HG02642 (cell line): ENCODE measurements at regions not wholly inside any gene's neighbourhood (a gene's known extent, or its start where the extent isn't known, plus 50 kb on each side); places are given as distances from the start of the nearest gene placed in this dataset.

Experiments used
- ATAC-seq: cut with Tn5 transposase; IDR thresholded peaks from one replicate; pipeline ENCODE4 v1.9.1; 2021; ENCODE audit warnings: mild to moderate bottlenecking; ENCODE audit not compliant: unreplicated experiment, poor library complexity

GRCh38 chr3:1010228-1010627 lies 82.6 kb upstream of the CNTN6 start:
- no peak for ATAC-seq

DNA sequence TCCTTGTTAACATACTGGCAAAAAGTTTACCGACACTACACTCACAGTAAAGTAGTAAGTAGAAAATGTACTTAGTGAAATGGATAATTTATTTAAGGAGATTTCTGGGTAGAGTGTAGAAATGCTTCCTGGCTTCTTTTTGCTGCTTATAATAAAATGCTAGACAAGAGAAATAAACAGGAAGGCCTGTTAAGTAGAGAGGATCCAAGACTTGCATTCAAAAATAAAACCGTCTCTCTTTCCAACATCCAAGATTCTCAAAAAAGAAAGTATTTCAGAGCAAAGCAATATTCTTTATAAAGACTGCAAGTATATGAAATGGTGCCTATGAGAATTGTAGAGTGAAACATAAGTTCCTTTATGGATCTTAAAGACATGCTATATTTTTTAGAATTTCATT lies 77.0 kb upstream of the CNTN6 start:
- ATAC-seq: no peak

DNA sequence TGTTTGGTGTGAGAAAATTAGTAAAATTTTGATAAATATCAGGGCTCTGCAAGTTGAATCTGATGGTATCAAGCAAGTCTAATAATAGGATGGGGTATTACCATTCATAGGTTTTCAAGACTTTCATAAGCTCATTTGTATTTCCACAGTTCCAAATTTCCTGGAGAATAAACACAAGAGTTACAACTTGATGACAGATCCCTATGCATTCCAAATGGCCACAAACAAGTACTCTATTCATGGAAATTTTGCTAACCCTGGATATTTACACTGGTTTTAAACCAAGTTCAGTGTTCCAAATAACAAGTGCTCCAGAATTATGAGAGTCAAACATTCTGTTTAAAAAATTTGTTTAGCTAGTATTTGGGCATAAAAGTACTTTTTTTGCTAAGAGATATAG lies 75.0 kb upstream of the CNTN6 start:
- ATAC-seq: no peak

DNA sequence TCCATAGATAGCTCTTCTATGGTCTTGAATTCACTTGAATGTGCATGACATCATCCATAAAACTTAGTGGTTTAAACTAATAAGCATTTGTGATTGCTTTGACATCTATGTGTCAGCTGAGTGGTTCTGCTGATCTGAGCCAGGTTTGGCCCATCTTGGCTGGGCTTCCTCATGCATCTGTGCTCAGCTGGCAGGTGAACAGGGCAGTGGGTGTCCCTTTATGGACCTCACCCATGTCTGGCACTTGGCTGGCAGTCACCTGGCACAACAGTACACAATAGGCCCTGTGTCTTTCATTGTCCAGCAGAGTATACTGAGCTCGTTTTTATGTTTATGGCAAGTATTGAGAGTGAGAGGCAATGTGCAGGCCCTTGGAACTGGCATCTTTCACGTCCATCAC lies 73.7 kb upstream of the CNTN6 start:
- no peak for ATAC-seq

GRCh38 chr3:1026395-1026794 lies 66.4 kb upstream of the CNTN6 start:
- ATAC-seq: no peak

- ATAC-seq: no peak
Measured at GRCh38 chr3:1036207-1036826, 56.5 kb upstream of the CNTN6 start.

- no peak for ATAC-seq
Measured at GRCh38 chr3:1037631-1038030, 55.2 kb upstream of the CNTN6 start.
